H9 (cell line): ENCODE measurements at regions not wholly inside any gene's neighbourhood (a gene's known extent, or its start where the extent isn't known, plus 50 kb on each side); places are given as distances from the start of the nearest gene placed in this dataset.
A peak's percentile ranks its signal among the peaks of the same experiment; 100 is the strongest.

Experiments used
- DNase-seq: peaks from one replicate; pipeline ENCODE4 v3.0.0-alpha.2; 2017
- H2AFZ ChIP-seq: one replicate; pipeline ENCODE4 v1.6.1; 2013; ENCODE audit warnings: mild to moderate bottlenecking, low read length, control low read depth, moderate library complexity
- H2AK5ac ChIP-seq: 2 replicates; pipeline ENCODE4 v1.6.1; 2013; ENCODE audit warnings: low read length, control low read depth, mixed read lengths; ENCODE audit not compliant: insufficient read length
- H2BK120ac ChIP-seq: one replicate; pipeline ENCODE4 v1.6.1; 2013; ENCODE audit warnings: low read depth, mild to moderate bottlenecking, low read length, control low read depth, inconsistent platforms; ENCODE audit not compliant: poor library complexity, severe bottlenecking
- H2BK12ac ChIP-seq: 2 replicates; pipeline ENCODE4 v1.6.1; 2013; ENCODE audit warnings: low read length, control low read depth, mixed read lengths, low read depth; ENCODE audit not compliant: insufficient read length
- H2BK15ac ChIP-seq: 2 replicates; pipeline ENCODE4 v1.6.1; 2013; ENCODE audit warnings: low read depth, low read length, control low read depth
- H2BK20ac ChIP-seq: one replicate; pipeline ENCODE4 v1.6.1; 2013; ENCODE audit warnings: low read depth, mild to moderate bottlenecking, low read length, control low read depth, inconsistent platforms; ENCODE audit not compliant: poor library complexity, severe bottlenecking
- H2BK5ac ChIP-seq: 2 replicates; pipeline ENCODE4 v1.6.1; 2013; ENCODE audit warnings: low read length, control low read depth, mixed read lengths; ENCODE audit not compliant: insufficient read length
- H3K14ac ChIP-seq: 2 replicates; pipeline ENCODE4 v1.6.1; 2013; ENCODE audit warnings: low read length, control low read depth; ENCODE audit not compliant: insufficient read depth
- H3K18ac ChIP-seq: 2 replicates; pipeline ENCODE4 v1.6.1; 2013; ENCODE audit warnings: low read depth, mild to moderate bottlenecking, mixed read lengths, low read length, control low read depth; ENCODE audit not compliant: insufficient read length
- H3K23ac ChIP-seq: 2 replicates; pipeline ENCODE4 v1.6.1; 2013; ENCODE audit warnings: low read length, control low read depth, mixed read lengths, low read depth; ENCODE audit not compliant: insufficient read length
- H3K23me2 ChIP-seq: 2 replicates; pipeline ENCODE4 v1.6.1; 2013; ENCODE audit warnings: low read depth, mild to moderate bottlenecking, mixed read lengths, low read length, control low read depth; ENCODE audit not compliant: insufficient read length, poor library complexity, severe bottlenecking
- H3K27ac ChIP-seq: 2 replicates; pipeline ENCODE4 v1.5.1; 2013; ENCODE audit warnings: low read length, control low read depth, mixed read lengths, low read depth; ENCODE audit not compliant: insufficient read length
- H3K27me3 ChIP-seq: 2 replicates; pipeline ENCODE4 v1.6.1; 2013; ENCODE audit warnings: low read length, control low read depth, inconsistent platforms; ENCODE audit not compliant: insufficient read depth
- H3K4ac ChIP-seq: 2 replicates; pipeline ENCODE4 v1.6.1; 2013; ENCODE audit warnings: low read depth, mild to moderate bottlenecking, control low read depth, inconsistent platforms, low read length, moderate library complexity
- H3K4me1 ChIP-seq: 2 replicates; pipeline ENCODE4 v1.6.1; 2013; ENCODE audit warnings: low read length, control low read depth, inconsistent platforms; ENCODE audit not compliant: insufficient read depth
- H3K4me2 ChIP-seq: 2 replicates; pipeline ENCODE4 v1.6.1; 2013; ENCODE audit warnings: low read length, control low read depth, mixed read lengths; ENCODE audit not compliant: insufficient read length, insufficient read depth
- H3K56ac ChIP-seq: 2 replicates; pipeline ENCODE4 v1.6.1; 2013; ENCODE audit warnings: low read depth, mild to moderate bottlenecking, mixed read lengths, low read length, control low read depth; ENCODE audit not compliant: insufficient read length
- H3K79me1 ChIP-seq: 2 replicates; pipeline ENCODE4 v1.6.1; 2013; ENCODE audit warnings: low read depth, mild to moderate bottlenecking, moderate library complexity, low read length, control low read depth, inconsistent platforms; ENCODE audit not compliant: insufficient read depth, poor library complexity, severe bottlenecking
- H3K79me2 ChIP-seq: 2 replicates; pipeline ENCODE4 v1.6.1; 2013; ENCODE audit warnings: low read length, control low read depth, inconsistent platforms; ENCODE audit not compliant: insufficient read depth
- H3K9ac ChIP-seq: 2 replicates; pipeline ENCODE4 v1.6.1; 2013; ENCODE audit warnings: low read length, control low read depth, mixed read lengths; ENCODE audit not compliant: insufficient read length; ENCODE audit errors: extremely low read depth
- H3K9me3 ChIP-seq: one replicate; pipeline ENCODE4 v1.6.1; 2013; ENCODE audit warnings: low read depth, low read length, inconsistent platforms; ENCODE audit not compliant: control insufficient read depth
- H3T11ph ChIP-seq: one replicate; pipeline ENCODE4 v1.6.1; 2013; ENCODE audit warnings: mild to moderate bottlenecking, low read length, control low read depth, inconsistent platforms
- H4K20me1 ChIP-seq: one replicate; pipeline ENCODE4 v1.6.1; 2013; ENCODE audit not compliant: control insufficient read depth, insufficient read length, insufficient read depth
- H4K5ac ChIP-seq: 2 replicates; pipeline ENCODE4 v1.6.1; 2013; ENCODE audit warnings: low read depth, mild to moderate bottlenecking, mixed read lengths, low read length, control low read depth; ENCODE audit not compliant: insufficient read length
- H4K8ac ChIP-seq: replicated peaks from 2 replicates; pipeline ENCODE4 v1.6.1; 2013; ENCODE audit warnings: low read length, control low read depth, mixed read lengths, low read depth; ENCODE audit not compliant: insufficient read length
- H4K91ac ChIP-seq: 2 replicates; pipeline ENCODE4 v1.6.1; 2013; ENCODE audit warnings: low read depth, mild to moderate bottlenecking, moderate library complexity, mixed read lengths, low read length, control low read depth; ENCODE audit not compliant: insufficient read length
- H3K27ac Mint-ChIP-seq, 3 experiments: 2 replicates in 2 of 3; 3 replicates in 1 of 3; pipeline ENCODE4 v1.8.0; 2020 to 2021; ENCODE audit warnings: mixed read lengths in 3 of 3, mild to moderate bottlenecking in 1 of 3, moderate library complexity in 1 of 3
- H3K27me3 Mint-ChIP-seq: 2 replicates; pipeline ENCODE4 v1.8.0; 2021; ENCODE audit warnings: low read depth, mild to moderate bottlenecking, moderate library complexity, mixed read lengths
- H3K36me3 Mint-ChIP-seq, 3 experiments: 2 replicates in 2 of 3; 3 replicates in 1 of 3; pipeline ENCODE4 v1.8.0; 2020 to 2021; ENCODE audit warnings: low read depth in 3 of 3, mixed read lengths in 3 of 3; ENCODE audit not compliant: insufficient read depth in 1 of 3
- H3K4me1 Mint-ChIP-seq, 2 experiments: 2 replicates each; pipeline ENCODE4 v1.8.0; 2020; ENCODE audit warnings: mixed read lengths in 2 of 2
- H3K4me3 Mint-ChIP-seq, 2 experiments: 2 replicates in 1 of 2; 3 replicates in 1 of 2; pipeline ENCODE4 v1.8.0; 2020 to 2021; ENCODE audit warnings: mild to moderate bottlenecking in 2 of 2, mixed read lengths in 2 of 2, moderate library complexity in 1 of 2
- H3K9me3 Mint-ChIP-seq, 2 experiments: 2 replicates in 1 of 2; 3 replicates in 1 of 2; pipeline ENCODE4 v1.8.0; 2020; ENCODE audit warnings: mild to moderate bottlenecking in 2 of 2, mixed read lengths in 2 of 2, moderate library complexity in 1 of 2
- WGBS: extraction: QIAGEN DNeasy Blood & Tissue Kit; methylation state at CpG from one replicate; pipeline ENCODE4 v1.1.7; 2013; ENCODE audit warnings: missing lambda C conversion rate, low lambda C conversion rate, mixed read lengths; ENCODE audit not compliant: insufficient read length; ENCODE audit errors: extremely low coverage; 5-methylcytosine and 5-hydroxymethylcytosine counted together
- TF ChIP-seq, protein P1 (sequence below): fragments of 200-600 bp; sonication (generic); conservative IDR thresholded peaks from 3 replicates; pipeline ENCODE4 v1.8.0; 2021; ENCODE audit warnings: antibody characterized with exemption, mild to moderate bottlenecking

- WGBS, result no CpG with 5 or more reads among the region's 5 CpGs
- Histone ChIP-seq H4K20me1 (no peaks in the 10 kb centered on the region), H4K8ac (no peak overlapping the region), H3K9me3 (no peaks in the 10 kb centered on the region), H2AFZ (no peak overlapping the region), H2AK5ac (no peak overlapping the region), H3K14ac (no peak overlapping the region), H3K9ac (no peak overlapping the region), H3K23me2 (no peaks in the 10 kb centered on the region), H3K4me1 (peaks cover 3% of the 10 kb centered on the region; the same call in 1 of the 2 replicates), H3K56ac (no peak overlapping the region), H3T11ph (no peak overlapping the region), H2BK12ac (no peak overlapping the region), H3K23ac (no peak overlapping the region), H3K79me1 (no peaks in the 10 kb centered on the region), H3K4me2 (no peak overlapping the region), H3K18ac (no peak overlapping the region), H3K4ac (no peak overlapping the region), H3K27ac (no peak overlapping the region), H2BK20ac (no peak overlapping the region), H2BK120ac (no peak overlapping the region), H2BK5ac (no peak overlapping the region), H4K5ac (no peak overlapping the region), H3K79me2 (no peaks in the 10 kb centered on the region), H4K91ac (no peak overlapping the region), H3K27me3 (no peaks in the 10 kb centered on the region), H2BK15ac (no peak overlapping the region)
- H3K36me3 Mint-ChIP-seq, result peaks cover 0 to 17% (median 7%) of the 10 kb centered on the region in 3 experiments; a peak in 6 of 7 replicates
- no peak overlapping the region for H3K4me3 Mint-ChIP-seq
- TF ChIP-seq, protein P1, sequence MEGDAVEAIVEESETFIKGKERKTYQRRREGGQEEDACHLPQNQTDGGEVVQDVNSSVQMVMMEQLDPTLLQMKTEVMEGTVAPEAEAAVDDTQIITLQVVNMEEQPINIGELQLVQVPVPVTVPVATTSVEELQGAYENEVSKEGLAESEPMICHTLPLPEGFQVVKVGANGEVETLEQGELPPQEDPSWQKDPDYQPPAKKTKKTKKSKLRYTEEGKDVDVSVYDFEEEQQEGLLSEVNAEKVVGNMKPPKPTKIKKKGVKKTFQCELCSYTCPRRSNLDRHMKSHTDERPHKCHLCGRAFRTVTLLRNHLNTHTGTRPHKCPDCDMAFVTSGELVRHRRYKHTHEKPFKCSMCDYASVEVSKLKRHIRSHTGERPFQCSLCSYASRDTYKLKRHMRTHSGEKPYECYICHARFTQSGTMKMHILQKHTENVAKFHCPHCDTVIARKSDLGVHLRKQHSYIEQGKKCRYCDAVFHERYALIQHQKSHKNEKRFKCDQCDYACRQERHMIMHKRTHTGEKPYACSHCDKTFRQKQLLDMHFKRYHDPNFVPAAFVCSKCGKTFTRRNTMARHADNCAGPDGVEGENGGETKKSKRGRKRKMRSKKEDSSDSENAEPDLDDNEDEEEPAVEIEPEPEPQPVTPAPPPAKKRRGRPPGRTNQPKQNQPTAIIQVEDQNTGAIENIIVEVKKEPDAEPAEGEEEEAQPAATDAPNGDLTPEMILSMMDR, result peak; percentile 83
- H3K27ac Mint-ChIP-seq, result no peak overlapping the region
- DNase-seq, result peak; percentile 64
- H3K4me1 Mint-ChIP-seq, result peaks cover 6% of the 10 kb centered on the region in 2 experiments
- H3K9me3 Mint-ChIP-seq, result peaks cover 18 to 19% of the 10 kb centered on the region in 2 experiments
- H3K27me3 Mint-ChIP-seq, result no peaks in the 10 kb centered on the region; the same call in 1 of the 2 replicates
These were observed 80.0 kb downstream of the COPS8 start for GRCh38 chr2:237165405-237166276.
